ENCODE measurements at regions not wholly inside any gene's neighbourhood (a gene's known extent, or its start where the extent isn't known, plus 50 kb on each side); places are given as distances from the start of the nearest gene placed in this dataset.
A peak's percentile ranks its signal among the peaks of the same experiment; 100 is the strongest.

DNA sequence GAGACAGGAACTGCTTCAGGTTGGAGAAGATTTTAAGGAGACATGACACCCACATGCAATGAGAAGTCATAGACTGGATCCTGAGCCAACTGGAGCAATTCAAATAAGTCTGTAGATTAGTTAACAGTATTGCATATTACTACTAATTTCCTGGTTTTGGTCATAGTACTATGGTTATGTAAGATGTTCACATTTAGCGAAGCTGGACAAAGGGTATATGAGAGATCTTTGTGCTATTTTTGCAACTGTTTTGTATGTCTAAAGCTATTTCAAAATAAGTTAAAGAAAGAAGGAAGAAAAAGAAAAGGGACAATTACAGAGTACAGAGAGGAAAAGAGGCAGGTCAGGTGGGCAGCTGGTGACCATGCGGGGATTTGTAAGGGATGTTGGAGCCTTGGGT lies 116.5 kb upstream of the SVIL start:
- no peak overlapping the region for H3K27ac Mint-ChIP-seq
- no peak overlapping the region for H3K4me3 Mint-ChIP-seq
- H3K36me3 Mint-ChIP-seq (ENCODE audit: low read depth) = no peaks in the 10 kb centered on the region
- DNase-seq (no peak), ATAC-seq (no peak)
- no peaks in the 10 kb centered on the region for H3K9me3 Mint-ChIP-seq
- H3K4me1 Mint-ChIP-seq = no peaks in the 10 kb centered on the region
- no peaks in the 10 kb centered on the region for H3K27me3 Mint-ChIP-seq

DNA sequence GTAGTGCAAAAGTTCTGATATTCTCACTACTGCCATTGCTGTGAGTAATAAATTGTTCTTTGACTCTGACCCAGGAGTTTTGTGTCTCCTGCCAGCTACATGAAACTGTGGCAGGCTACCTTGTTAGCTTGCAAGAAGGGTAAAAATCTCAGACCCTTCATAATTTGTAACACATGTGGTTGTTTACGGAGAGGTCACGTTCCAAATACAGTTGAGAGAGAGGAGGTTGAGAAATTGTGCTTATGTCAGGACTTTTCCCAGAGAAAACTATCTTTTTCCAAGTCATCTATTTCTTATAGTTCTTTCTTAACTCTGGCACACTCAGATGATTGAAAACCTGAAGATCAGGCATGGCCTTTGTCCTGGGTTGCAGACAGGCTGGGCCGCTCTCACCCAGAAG lies 114.4 kb upstream of the SVIL start:
- no peaks in the 10 kb centered on the region for H3K9me3 Mint-ChIP-seq
- no peaks in the 10 kb centered on the region for H3K27me3 Mint-ChIP-seq
- no peak overlapping the region for H3K27ac Mint-ChIP-seq
- no peak for DNase-seq
- H3K36me3 Mint-ChIP-seq (ENCODE audit: low read depth) = no peaks in the 10 kb centered on the region
- ATAC-seq = no peak
- H3K4me1 Mint-ChIP-seq = no peaks in the 10 kb centered on the region
- H3K4me3 Mint-ChIP-seq = no peak overlapping the region

DNA sequence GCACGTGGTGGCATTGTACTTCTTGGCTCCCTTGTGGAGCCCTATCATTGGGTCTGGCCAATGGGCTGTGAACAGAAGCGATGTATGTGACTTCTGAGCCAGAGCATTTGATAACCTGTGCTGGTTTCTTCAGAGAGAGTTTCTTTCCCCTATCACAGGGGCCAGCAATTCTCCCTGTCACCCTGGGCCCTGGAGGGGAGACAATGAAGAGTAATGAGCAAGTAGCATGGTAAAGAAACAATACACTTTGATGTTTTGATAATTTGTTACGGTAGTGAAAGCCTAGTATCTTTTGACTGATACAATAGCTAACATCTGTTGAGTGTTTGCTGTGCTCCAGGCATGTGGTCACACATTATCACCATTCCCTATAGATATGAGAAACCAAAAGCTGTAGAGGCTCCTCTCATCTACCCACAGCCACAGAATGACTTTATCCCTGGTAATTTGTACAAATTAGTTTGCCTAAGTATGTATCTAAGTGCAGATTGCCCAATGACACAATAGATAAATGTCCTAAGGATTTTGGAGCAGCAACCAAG lies 113.4 kb upstream of the SVIL start:
- no peak overlapping the region for H3K4me3 Mint-ChIP-seq
- H3K9me3 Mint-ChIP-seq = no peaks in the 10 kb centered on the region
- no peaks in the 10 kb centered on the region for H3K27me3 Mint-ChIP-seq
- no peak overlapping the region for H3K27ac Mint-ChIP-seq
- DNase-seq = no peak
- no peaks in the 10 kb centered on the region for H3K4me1 Mint-ChIP-seq
- no peak for ATAC-seq
- H3K36me3 Mint-ChIP-seq (ENCODE audit: low read depth) = no peaks in the 10 kb centered on the region

- H3K9me3 Mint-ChIP-seq = no peaks in the 10 kb centered on the region
- DNase-seq (no peak), ATAC-seq (no peak)
- H3K4me3 Mint-ChIP-seq = no peak overlapping the region
- no peaks in the 10 kb centered on the region for H3K4me1 Mint-ChIP-seq
- no peaks in the 10 kb centered on the region for H3K27me3 Mint-ChIP-seq
- H3K27ac Mint-ChIP-seq = no peak overlapping the region
- no peaks in the 10 kb centered on the region for H3K36me3 Mint-ChIP-seq (ENCODE audit: low read depth)
These were observed 111.5 kb upstream of the SVIL start for GRCh38 chr10:29746080-29746797.

- Mint-ChIP-seq H3K9me3 (no peaks in the 10 kb centered on the region), H3K4me1 (peaks cover 6% of the 10 kb centered on the region), H3K4me3 (no peak overlapping the region), H3K27ac (no peak overlapping the region), H3K27me3 (peaks cover 17% of the 10 kb centered on the region), H3K36me3 (ENCODE audit: low read depth) (no peaks in the 10 kb centered on the region)
- DNase-seq (no peak), ATAC-seq (no peak)
These were observed 106.3 kb upstream of the SVIL start for GRCh38 chr10:29740981-29741545.

DNA sequence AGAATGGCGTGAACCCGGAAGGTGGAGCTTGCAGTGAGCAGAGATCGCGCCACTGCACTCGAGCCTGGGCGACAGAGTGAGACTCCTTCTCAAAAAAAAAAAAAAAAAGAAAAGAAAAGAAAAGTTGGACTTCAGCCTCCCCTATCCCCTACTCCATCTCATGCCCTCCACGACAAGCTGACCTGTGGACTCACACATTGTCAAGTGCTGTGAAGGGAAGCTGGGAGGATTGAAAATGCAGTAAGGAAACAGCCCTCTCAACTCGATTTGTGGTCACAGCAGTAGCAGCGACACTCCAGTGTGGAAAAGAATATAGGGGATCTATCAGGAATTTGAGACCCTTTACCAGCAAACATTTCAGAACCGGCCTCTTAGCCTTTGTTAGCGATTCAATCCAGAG lies 103.6 kb upstream of the SVIL start:
- no peak for ATAC-seq

GRCh38 chr10:29737074-29737593 lies 102.4 kb upstream of the SVIL start:
- ATAC-seq (no peak), DNase-seq (peak; percentile 18)
- H3K27ac Mint-ChIP-seq = no peak overlapping the region
- H3K27me3 Mint-ChIP-seq = peaks cover 17% of the 10 kb centered on the region
- peaks cover 23% of the 10 kb centered on the region for H3K4me1 Mint-ChIP-seq
- peak overlapping the region; percentile 70 for H3K4me3 Mint-ChIP-seq
- no peaks in the 10 kb centered on the region for H3K9me3 Mint-ChIP-seq
- H3K36me3 Mint-ChIP-seq (ENCODE audit: low read depth) = no peaks in the 10 kb centered on the region

More for the DNA sequence above, 103.6 kb upstream of the SVIL start:
- Mint-ChIP-seq H3K9me3 (no peaks in the 10 kb centered on the region), H3K27me3 (peaks cover 17% of the 10 kb centered on the region), H3K36me3 (ENCODE audit: low read depth) (no peaks in the 10 kb centered on the region), H3K4me3 (no peak overlapping the region), H3K27ac (no peak overlapping the region), H3K4me1 (peaks cover 19% of the 10 kb centered on the region)
- no peak for DNase-seq

DNA sequence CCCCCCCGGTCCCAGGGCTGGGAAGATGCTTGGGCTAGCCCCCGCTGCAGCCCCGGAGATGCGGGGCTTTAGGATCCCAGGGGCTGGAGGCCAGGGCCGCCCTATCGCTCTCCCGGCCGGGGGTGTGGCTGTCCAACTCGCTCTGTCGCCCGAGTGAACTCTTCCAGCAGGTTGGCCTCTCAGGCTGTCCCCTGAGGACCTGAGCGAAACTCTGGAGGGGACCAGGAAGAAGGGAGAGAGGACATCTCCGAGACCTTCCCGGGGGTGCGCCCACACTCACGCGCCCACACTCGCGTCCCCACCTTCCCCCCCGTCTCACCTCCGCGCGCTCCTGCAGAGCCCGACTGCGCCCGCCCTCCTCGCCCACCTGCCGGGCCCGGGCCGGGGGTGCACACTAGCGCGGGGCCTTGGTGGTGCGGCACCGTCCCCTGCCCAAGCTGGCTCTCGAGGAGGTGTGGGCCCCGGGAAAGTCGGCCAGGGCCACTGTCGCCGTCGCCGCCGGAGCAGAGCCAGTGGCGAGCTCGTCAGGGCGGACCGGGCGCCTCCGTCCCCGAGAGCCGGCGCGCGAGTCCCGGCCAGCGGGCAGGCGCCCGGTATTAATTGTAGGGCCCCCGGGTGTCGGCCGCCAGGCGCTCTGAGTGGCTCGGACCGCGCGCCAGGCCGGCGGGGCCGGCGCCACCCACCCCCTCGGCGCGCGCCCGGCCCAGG lies 101.7 kb upstream of the SVIL start:
- Mint-ChIP-seq H3K9me3 (no peaks in the 10 kb centered on the region), H3K27me3 (peaks cover 17% of the 10 kb centered on the region), H3K36me3 (ENCODE audit: low read depth) (no peaks in the 10 kb centered on the region), H3K4me3 (peak overlapping the region; percentile 78), H3K4me1 (peaks cover 23% of the 10 kb centered on the region), H3K27ac (no peak overlapping the region)
- ATAC-seq (no peak), DNase-seq (peak; percentile 16)

- peak overlapping the region; percentile 78 for H3K4me3 Mint-ChIP-seq
- H3K36me3 Mint-ChIP-seq (ENCODE audit: low read depth) = no peaks in the 10 kb centered on the region
- no peaks in the 10 kb centered on the region for H3K9me3 Mint-ChIP-seq
- ATAC-seq (peak; percentile 92), DNase-seq (peak; percentile 89)
- H3K27me3 Mint-ChIP-seq = peaks cover 17% of the 10 kb centered on the region
- H3K27ac Mint-ChIP-seq = no peak overlapping the region
- H3K4me1 Mint-ChIP-seq = peaks cover 25% of the 10 kb centered on the region
These were observed 101.0 kb upstream of the SVIL start for GRCh38 chr10:29735628-29736365.

- H3K4me3 Mint-ChIP-seq = peak overlapping the region; percentile 83
- H3K27me3 Mint-ChIP-seq = peaks cover 17% of the 10 kb centered on the region
- DNase-seq (peak; percentile 59), ATAC-seq (peak; percentile 42)
- H3K27ac Mint-ChIP-seq = peak overlapping the region; percentile 71
- peaks cover 25% of the 10 kb centered on the region for H3K4me1 Mint-ChIP-seq
- H3K36me3 Mint-ChIP-seq (ENCODE audit: low read depth) = peaks cover 3% of the 10 kb centered on the region
- no peaks in the 10 kb centered on the region for H3K9me3 Mint-ChIP-seq
These were observed 100.3 kb upstream of the SVIL start for GRCh38 chr10:29734962-29735627.

DNA sequence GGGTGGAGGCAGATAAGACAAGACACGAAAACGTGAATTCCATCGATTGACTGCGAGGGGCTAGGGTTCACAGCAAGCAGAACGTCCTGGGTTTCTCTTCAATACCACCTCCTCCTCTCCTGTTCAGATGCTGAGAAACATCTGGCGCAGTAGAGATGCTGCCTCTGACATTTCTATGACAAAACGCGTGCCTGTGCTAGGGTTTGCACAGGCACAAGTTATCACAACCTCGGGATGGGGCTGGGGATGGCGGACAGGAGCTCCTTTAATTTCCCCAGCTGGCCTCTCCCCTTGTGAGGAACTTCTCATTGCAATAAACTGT lies 99.8 kb upstream of the SVIL start:
- Mint-ChIP-seq H3K27ac (peak overlapping the region; percentile 71), H3K4me3 (peak overlapping the region; percentile 83), H3K4me1 (peaks cover 25% of the 10 kb centered on the region), H3K36me3 (ENCODE audit: low read depth) (peaks cover 3% of the 10 kb centered on the region), H3K9me3 (no peaks in the 10 kb centered on the region), H3K27me3 (peaks cover 17% of the 10 kb centered on the region)
- ATAC-seq (no peak), DNase-seq (no peak)

DNA sequence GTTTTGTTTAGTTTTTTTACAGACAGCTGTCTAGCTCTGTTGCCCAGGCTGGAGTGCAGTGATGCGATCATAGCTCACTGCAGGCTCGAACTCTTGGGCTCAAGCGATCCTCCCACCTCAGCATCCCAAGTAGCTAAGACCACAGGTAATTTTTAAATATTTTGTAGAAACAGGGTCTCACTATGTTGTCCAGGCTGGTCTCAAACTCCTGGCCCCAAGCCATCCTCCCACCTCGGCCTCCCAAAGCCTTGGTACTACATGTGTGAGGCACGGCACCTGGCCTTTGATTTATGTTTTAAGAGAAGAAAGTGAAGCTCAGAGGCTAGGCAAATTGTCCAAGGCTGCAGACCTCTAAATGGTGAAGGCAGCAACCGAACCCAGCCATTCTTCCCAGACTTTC lies 98.6 kb upstream of the SVIL start:
- no peak for DNase-seq
- Mint-ChIP-seq H3K27me3 (peaks cover 10% of the 10 kb centered on the region), H3K9me3 (no peaks in the 10 kb centered on the region), H3K4me1 (peaks cover 30% of the 10 kb centered on the region), H3K4me3 (no peak overlapping the region), H3K36me3 (ENCODE audit: low read depth) (peaks cover 3% of the 10 kb centered on the region), H3K27ac (no peak overlapping the region)
- no peak for ATAC-seq

- ATAC-seq (no peak), DNase-seq (no peak)
- H3K27ac Mint-ChIP-seq = no peak overlapping the region
- peaks cover 3% of the 10 kb centered on the region for H3K36me3 Mint-ChIP-seq (ENCODE audit: low read depth)
- no peaks in the 10 kb centered on the region for H3K9me3 Mint-ChIP-seq
- no peak overlapping the region for H3K4me3 Mint-ChIP-seq
- peaks cover 9% of the 10 kb centered on the region for H3K27me3 Mint-ChIP-seq
- peaks cover 33% of the 10 kb centered on the region for H3K4me1 Mint-ChIP-seq
These were observed 98.1 kb upstream of the SVIL start for GRCh38 chr10:29732918-29733317.

DNA sequence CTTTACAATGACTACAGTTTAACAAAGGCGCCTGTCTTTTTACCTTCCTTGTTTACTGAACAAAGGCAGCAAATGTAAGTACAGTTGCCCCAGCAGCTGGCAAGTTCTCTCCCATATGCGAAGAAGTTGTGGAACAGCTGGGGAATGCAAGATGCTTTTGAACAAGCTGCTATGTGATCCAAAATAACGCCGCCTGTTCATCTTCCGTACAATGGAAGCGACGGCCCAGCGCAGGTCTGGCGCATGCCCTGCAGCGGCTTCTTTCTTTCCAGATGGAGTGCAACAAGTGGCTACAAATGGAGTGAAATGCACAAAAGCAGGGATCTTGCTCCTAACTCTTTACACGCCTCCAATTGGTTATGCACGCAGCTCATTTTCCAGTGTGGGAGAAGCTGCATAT lies 97.0 kb upstream of the SVIL start:
- Mint-ChIP-seq H3K4me3 (no peak overlapping the region), H3K27ac (no peak overlapping the region), H3K27me3 (no peaks in the 10 kb centered on the region), H3K36me3 (ENCODE audit: low read depth) (peaks cover 3% of the 10 kb centered on the region), H3K9me3 (no peaks in the 10 kb centered on the region), H3K4me1 (peaks cover 28% of the 10 kb centered on the region)
- ATAC-seq (no peak), DNase-seq (no peak)
